ENCODE measurements at regions not wholly inside any gene's neighbourhood (a gene's known extent, or its start where the extent isn't known, plus 50 kb on each side); places are given as distances from the start of the nearest gene placed in this dataset.

DNA sequence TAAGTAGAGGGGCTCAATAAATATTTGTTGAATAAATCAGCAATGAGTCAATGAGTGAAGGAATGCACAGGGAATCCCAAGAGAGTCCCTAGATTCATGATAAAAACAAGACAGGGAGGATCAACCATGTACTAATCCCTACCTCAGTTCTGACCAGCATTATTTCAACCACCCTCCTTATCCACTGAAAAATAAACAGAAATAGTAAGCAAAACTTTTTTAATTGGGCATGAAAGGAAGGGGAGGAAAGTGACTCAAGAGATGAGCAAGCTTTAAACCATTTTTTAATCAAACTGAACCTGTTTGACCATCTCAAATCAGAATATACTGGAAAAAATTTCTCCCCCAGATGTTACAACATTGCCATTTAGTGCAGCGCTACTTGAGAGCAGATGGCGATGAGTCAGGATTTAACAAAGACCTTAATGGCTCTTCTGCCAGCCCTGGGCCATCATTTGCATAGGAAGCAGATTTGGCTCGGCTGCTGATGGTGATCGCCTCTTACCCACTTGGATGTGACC is 194.8 kb upstream of the SLC30A5 start:
- Histone ChIP-seq H3K4me3 (replicated peaks in 1 of 2; ENCODE audit: low read depth in 1 of 2, low read length in 2 of 2) (no peak overlapping the region), H4K20me1 (ENCODE audit: insufficient read depth) (no peaks in the 10 kb centered on the region), H3K4me1 (ENCODE audit: control insufficient read depth in 1 of 2, insufficient read depth in 2 of 2, low read length in 2 of 2) (peaks cover 3 to 18% of the 10 kb centered on the region in 2 experiments; a peak in 3 of 4 replicates), H3K9me3 (ENCODE audit: control insufficient read depth in 1 of 2, insufficient read depth in 1 of 2, low read depth in 1 of 2, low read length in 2 of 2) (no peaks in the 10 kb centered on the region), H3K4me2 (ENCODE audit: low read length) (peak overlapping the region; percentile 47), H3K27ac (ENCODE audit: low read depth, low read length) (peak overlapping the region; percentile 26; the same call in 1 of the 2 replicates), H3K27me3 (ENCODE audit: insufficient read depth, low read length) (no peaks in the 10 kb centered on the region), H2AFZ (ENCODE audit: low read depth, low read length, poor library complexity, severe bottlenecking) (peak overlapping the region; percentile 68), H3K36me3 (ENCODE audit: control insufficient read depth in 1 of 2, insufficient read depth in 2 of 2, low read length in 2 of 2) (no peaks in the 10 kb centered on the region), H3K79me2 (ENCODE audit: insufficient read depth, low read length) (no peaks in the 10 kb centered on the region), H3K9ac (ENCODE audit: low read length) (no peak overlapping the region), H3K9me2 (ENCODE audit: insufficient read depth) (no peaks in the 10 kb centered on the region)
- peak; percentile 29 for DNase-seq (ENCODE audit: low read depth, low spot score)
- ChIA-PET POLR2A (no interaction called here), RAD21 (ENCODE audit: low non-redundant PET in 1 of 2, low total read pairs in 2 of 2, uncharacterized antibody in 2 of 2, unreplicated experiment in 2 of 2) (no interaction called here), CTCF (no interaction called here)
- intact Hi-C loops (cut with micrococcal nuclease), result no loop called here
- ATAC-seq, result peak; percentile 75
- BruUV-seq (replicated peaks), result no TSS peak
- TF ChIP-seq RAD21 (IDR thresholded peaks at IDR 0.05; ENCODE audit: low read depth) (no peak), JUND (IDR thresholded peaks at IDR 0.05) (peak; percentile 47; the same call in 1 of the 2 replicates), SP1 (IDR thresholded peaks at IDR 0.05; ENCODE audit: low read depth) (peak; percentile 27; the same call in 1 of the 2 replicates), EZH2phosphoT487 (IDR thresholded peaks at IDR 0.05; ENCODE audit: borderline replicate concordance) (no peak), TCF7L2 (IDR thresholded peaks at IDR 0.05; ENCODE audit: borderline replicate concordance, extremely low read depth, insufficient read depth, insufficient read length) (peak; percentile 24), FOSL1 (IDR thresholded peaks at IDR 0.05; ENCODE audit: low read depth) (peak; percentile 64; the same call in 1 of the 2 replicates), CEBPB (IDR thresholded peaks at IDR 0.05; ENCODE audit: low read depth) (peak; percentile 62; the same call in 1 of the 2 replicates), SRF (IDR thresholded peaks at IDR 0.05; ENCODE audit: low read depth) (peak; percentile 38; the same call in 1 of the 2 replicates), EGR1 (IDR thresholded peaks at IDR 0.05; ENCODE audit: low read depth) (no peak), EZH2 (IDR thresholded peaks at IDR 0.05) (no peak)
- TF ChIP-seq, protein P1, sequence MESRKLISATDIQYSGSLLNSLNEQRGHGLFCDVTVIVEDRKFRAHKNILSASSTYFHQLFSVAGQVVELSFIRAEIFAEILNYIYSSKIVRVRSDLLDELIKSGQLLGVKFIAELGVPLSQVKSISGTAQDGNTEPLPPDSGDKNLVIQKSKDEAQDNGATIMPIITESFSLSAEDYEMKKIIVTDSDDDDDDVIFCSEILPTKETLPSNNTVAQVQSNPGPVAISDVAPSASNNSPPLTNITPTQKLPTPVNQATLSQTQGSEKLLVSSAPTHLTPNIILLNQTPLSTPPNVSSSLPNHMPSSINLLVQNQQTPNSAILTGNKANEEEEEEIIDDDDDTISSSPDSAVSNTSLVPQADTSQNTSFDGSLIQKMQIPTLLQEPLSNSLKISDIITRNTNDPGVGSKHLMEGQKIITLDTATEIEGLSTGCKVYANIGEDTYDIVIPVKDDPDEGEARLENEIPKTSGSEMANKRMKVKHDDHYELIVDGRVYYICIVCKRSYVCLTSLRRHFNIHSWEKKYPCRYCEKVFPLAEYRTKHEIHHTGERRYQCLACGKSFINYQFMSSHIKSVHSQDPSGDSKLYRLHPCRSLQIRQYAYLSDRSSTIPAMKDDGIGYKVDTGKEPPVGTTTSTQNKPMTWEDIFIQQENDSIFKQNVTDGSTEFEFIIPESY (IDR thresholded peaks at IDR 0.05; ENCODE audit: extremely low read depth, insufficient replicate concordance, low read length), result no peak
- TF ChIP-seq, protein P2, sequence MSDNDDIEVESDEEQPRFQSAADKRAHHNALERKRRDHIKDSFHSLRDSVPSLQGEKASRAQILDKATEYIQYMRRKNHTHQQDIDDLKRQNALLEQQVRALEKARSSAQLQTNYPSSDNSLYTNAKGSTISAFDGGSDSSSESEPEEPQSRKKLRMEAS (IDR thresholded peaks at IDR 0.05), result no peak

Data from HCT116 (cell line).